ENCODE measurements at regions not wholly inside any gene's neighbourhood (a gene's known extent, or its start where the extent isn't known, plus 50 kb on each side); places are given as distances from the start of the nearest gene placed in this dataset.
A peak's percentile ranks its signal among the peaks of the same experiment; 100 is the strongest.

DNA sequence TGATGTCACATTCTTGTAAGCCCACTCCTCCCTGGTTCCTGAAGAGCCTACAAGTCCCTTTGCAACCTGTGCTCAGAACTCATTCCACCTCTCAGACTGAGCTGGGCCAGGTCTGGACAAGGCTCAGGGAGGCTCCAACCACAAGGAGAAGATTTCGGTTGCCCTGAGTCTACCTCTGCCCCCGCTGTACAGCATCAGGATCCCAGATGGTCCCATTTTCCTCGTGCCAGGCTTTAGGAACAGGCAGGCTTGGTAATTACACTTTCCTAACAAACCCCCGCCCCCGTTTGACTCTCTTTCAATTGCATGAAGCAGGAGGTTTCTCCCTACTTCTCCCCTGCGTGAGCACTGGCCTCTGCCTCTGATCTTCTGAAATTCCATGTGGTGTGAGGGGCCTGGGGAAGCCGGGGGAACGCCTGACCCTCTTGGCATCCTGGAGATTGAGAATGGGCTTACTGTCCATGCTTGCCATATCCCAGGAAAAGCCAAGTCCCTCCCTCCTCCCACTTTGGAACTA is 86.9 kb upstream of the CTNNA1 start:
- H3K4me1 Mint-ChIP-seq = peaks cover 44 to 60% of the 10 kb centered on the region in 2 donors
- H3K27me3 ChIP-seq (ENCODE audit: control insufficient read depth, insufficient read depth, low read length) = peaks cover 72% of the 10 kb centered on the region
- H3K27ac Mint-ChIP-seq = no peak overlapping the region

DNA sequence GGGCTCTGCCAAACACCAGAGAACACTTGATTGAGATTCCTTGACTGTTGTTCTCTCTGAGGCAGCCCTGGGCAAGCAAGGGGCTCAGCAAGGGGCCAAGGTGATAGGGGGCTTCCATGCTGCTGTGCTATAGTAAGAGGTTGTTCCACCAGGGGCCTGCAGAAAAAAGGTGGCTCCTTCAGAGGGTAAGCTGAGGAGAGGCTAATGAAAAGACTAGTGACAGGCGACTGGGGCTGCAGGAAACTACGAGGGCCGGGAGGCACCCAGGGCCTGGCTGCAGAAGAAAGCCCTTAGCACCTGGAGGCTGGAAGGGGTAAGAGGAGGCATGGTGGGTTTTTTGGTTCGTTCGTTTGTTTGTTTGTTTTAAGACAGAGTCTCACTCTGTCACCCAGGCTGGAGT is 88.0 kb upstream of the CTNNA1 start:
- ATAC-seq (no peak), DNase-seq (no peak)
- peaks cover 73% of the 10 kb centered on the region for H3K27me3 ChIP-seq (ENCODE audit: control insufficient read depth, insufficient read depth, low read length)
- intact Hi-C loops (cut with micrococcal nuclease) = no loop called here
- no peaks in the 10 kb centered on the region for H3K9me3 Mint-ChIP-seq
- peaks cover 3% of the 10 kb centered on the region for H3K9me3 ChIP-seq (ENCODE audit: control insufficient read depth, insufficient read depth, low read length)
- WGBS (ENCODE audit: insufficient coverage) = 95% methylated on average over 5 of the region's 5 CpGs
- H3K27ac Mint-ChIP-seq = no peak overlapping the region
- H3K4me1 Mint-ChIP-seq = peaks cover 44 to 60% of the 10 kb centered on the region in 2 donors
- no peaks in the 10 kb centered on the region for H3K36me3 ChIP-seq (ENCODE audit: control insufficient read depth, insufficient read depth, low read length)
- H3K4me3 ChIP-seq (ENCODE audit: low read length) = no peak overlapping the region
- TF ChIP-seq, protein P1, sequence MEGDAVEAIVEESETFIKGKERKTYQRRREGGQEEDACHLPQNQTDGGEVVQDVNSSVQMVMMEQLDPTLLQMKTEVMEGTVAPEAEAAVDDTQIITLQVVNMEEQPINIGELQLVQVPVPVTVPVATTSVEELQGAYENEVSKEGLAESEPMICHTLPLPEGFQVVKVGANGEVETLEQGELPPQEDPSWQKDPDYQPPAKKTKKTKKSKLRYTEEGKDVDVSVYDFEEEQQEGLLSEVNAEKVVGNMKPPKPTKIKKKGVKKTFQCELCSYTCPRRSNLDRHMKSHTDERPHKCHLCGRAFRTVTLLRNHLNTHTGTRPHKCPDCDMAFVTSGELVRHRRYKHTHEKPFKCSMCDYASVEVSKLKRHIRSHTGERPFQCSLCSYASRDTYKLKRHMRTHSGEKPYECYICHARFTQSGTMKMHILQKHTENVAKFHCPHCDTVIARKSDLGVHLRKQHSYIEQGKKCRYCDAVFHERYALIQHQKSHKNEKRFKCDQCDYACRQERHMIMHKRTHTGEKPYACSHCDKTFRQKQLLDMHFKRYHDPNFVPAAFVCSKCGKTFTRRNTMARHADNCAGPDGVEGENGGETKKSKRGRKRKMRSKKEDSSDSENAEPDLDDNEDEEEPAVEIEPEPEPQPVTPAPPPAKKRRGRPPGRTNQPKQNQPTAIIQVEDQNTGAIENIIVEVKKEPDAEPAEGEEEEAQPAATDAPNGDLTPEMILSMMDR (IDR thresholded peaks at IDR 0.05) = no peak
- peaks cover 40% of the 10 kb centered on the region for H3K4me1 ChIP-seq (ENCODE audit: control insufficient read depth, insufficient read depth, low read length)
- no peak overlapping the region for H3K4me3 Mint-ChIP-seq
- H3K27ac ChIP-seq (ENCODE audit: low read length) = no peak overlapping the region
- peaks cover 83 to 95% of the 10 kb centered on the region in 2 donors for H3K27me3 Mint-ChIP-seq (ENCODE audit: low read depth in 2 of 2)
- no peaks in the 10 kb centered on the region for H3K36me3 Mint-ChIP-seq

More for the DNA sequence above, 86.9 kb upstream of the CTNNA1 start:
- peaks cover 79 to 85% of the 10 kb centered on the region in 2 donors for H3K27me3 Mint-ChIP-seq (ENCODE audit: low read depth in 2 of 2)
- no peaks in the 10 kb centered on the region for H3K9me3 Mint-ChIP-seq
- 96% methylated on average over 8 of the region's 8 CpGs for WGBS (ENCODE audit: insufficient coverage)
- intact Hi-C loops (cut with micrococcal nuclease) = no loop called here
- H3K9me3 ChIP-seq (ENCODE audit: control insufficient read depth, insufficient read depth, low read length) = peaks cover 3% of the 10 kb centered on the region
- H3K36me3 ChIP-seq (ENCODE audit: control insufficient read depth, insufficient read depth, low read length) = no peaks in the 10 kb centered on the region
- DNase-seq = no peak
- no peak for ATAC-seq
- H3K4me3 Mint-ChIP-seq = no peak overlapping the region
- TF ChIP-seq, protein P1 (IDR thresholded peaks at IDR 0.05) = no peak
- no peak overlapping the region for H3K4me3 ChIP-seq (ENCODE audit: low read length)
- H3K27ac ChIP-seq (ENCODE audit: low read length) = no peak overlapping the region
- H3K4me1 ChIP-seq (ENCODE audit: control insufficient read depth, insufficient read depth, low read length) = peaks cover 40% of the 10 kb centered on the region
- H3K36me3 Mint-ChIP-seq = no peaks in the 10 kb centered on the region

DNA sequence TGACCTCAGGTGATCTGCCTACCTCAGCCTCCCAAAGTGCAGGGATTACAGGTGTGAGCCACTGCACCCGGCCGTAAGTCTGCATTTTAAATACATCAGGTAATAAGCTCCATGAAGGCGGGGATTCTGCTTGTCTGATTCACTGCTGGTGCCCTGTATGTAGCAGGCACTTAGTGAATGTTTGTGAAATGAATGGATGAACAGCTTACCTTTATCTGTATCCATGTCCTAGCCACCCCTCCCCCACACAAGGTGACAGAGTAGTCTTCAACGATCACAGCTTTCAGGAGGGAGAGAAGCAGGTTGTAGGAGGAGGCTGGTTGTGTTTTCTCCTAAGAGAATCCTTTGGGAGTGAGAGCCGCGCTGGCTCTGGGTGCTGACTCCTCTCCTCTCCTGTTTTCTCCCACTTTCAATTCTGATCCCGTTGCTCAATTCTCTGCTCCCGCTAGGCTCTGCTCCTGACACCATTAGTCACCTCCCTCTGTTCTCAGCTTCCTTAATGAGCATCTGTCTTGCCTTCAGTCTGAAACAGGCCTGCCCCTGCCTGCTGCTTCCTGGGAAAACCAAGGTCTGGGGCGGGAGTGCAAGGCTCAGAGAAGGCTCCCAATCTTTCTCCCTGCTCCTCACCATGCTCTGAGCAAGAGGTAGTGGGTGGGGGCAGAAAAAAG is 88.8 kb upstream of the CTNNA1 start:
- no peak for ATAC-seq
- H3K27ac Mint-ChIP-seq = no peak overlapping the region
- TF ChIP-seq, protein P1 (IDR thresholded peaks at IDR 0.05) = no peak
- H3K27me3 ChIP-seq (ENCODE audit: control insufficient read depth, insufficient read depth, low read length) = peaks cover 66% of the 10 kb centered on the region
- DNase-seq = no peak
- no peak overlapping the region for H3K4me3 ChIP-seq (ENCODE audit: low read length)
- H3K9me3 Mint-ChIP-seq = no peaks in the 10 kb centered on the region
- no peaks in the 10 kb centered on the region for H3K36me3 ChIP-seq (ENCODE audit: control insufficient read depth, insufficient read depth, low read length)
- peaks cover 39 to 54% of the 10 kb centered on the region in 2 donors for H3K4me1 Mint-ChIP-seq
- H3K4me1 ChIP-seq (ENCODE audit: control insufficient read depth, insufficient read depth, low read length) = peaks cover 34% of the 10 kb centered on the region
- no peaks in the 10 kb centered on the region for H3K36me3 Mint-ChIP-seq
- H3K27me3 Mint-ChIP-seq (ENCODE audit: low read depth in 2 of 2) = peaks cover 82 to 96% of the 10 kb centered on the region in 2 donors
- intact Hi-C loops (cut with micrococcal nuclease) = no loop called here
- H3K4me3 Mint-ChIP-seq = no peak overlapping the region
- no peak overlapping the region for H3K27ac ChIP-seq (ENCODE audit: low read length)
- WGBS (ENCODE audit: insufficient coverage) = 91% methylated on average over 7 of the region's 9 CpGs
- H3K9me3 ChIP-seq (ENCODE audit: control insufficient read depth, insufficient read depth, low read length) = peaks cover 3% of the 10 kb centered on the region

DNA sequence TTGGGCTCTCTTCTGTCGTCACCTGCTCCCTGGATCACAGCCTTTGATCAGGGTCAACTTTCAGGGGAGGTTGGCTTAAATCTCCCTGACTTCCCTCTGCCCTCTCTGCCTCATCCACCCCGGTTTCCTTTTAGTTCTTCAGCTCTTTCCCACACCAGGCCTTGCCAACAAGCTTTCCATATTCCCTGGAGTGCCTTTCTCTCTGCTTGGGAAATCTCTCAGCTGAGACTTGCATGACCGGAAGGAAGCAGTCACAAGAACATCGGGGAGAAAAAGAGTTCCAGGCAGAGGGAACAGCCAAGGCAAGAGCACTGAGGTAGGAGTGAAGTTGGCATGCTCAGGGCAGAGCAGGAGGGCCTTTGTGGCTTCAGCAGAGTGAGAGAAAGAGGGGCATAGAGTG is 88.4 kb upstream of the HSPA9 start:
- DNase-seq = no peak
- Histone ChIP-seq H3K36me3 (ENCODE audit: control insufficient read depth, insufficient read depth, low read length) (no peaks in the 10 kb centered on the region), H3K27me3 (ENCODE audit: control insufficient read depth, insufficient read depth, low read length) (peaks cover 70% of the 10 kb centered on the region), H3K9me3 (ENCODE audit: control insufficient read depth, insufficient read depth, low read length) (peaks cover 3% of the 10 kb centered on the region), H3K4me1 (ENCODE audit: control insufficient read depth, insufficient read depth, low read length) (peaks cover 25% of the 10 kb centered on the region), H3K4me3 (ENCODE audit: low read length) (no peak overlapping the region), H3K27ac (ENCODE audit: low read length) (no peak overlapping the region)
- Mint-ChIP-seq H3K4me1 (peaks cover 31 to 45% of the 10 kb centered on the region in 2 donors), H3K9me3 (no peaks in the 10 kb centered on the region), H3K27ac (no peak overlapping the region), H3K27me3 (ENCODE audit: low read depth in 2 of 2) (peaks cover 78 to 93% of the 10 kb centered on the region in 2 donors), H3K36me3 (no peaks in the 10 kb centered on the region), H3K4me3 (peak overlapping the region; percentile 30)
- TF ChIP-seq, protein P1 (IDR thresholded peaks at IDR 0.05) = no peak
- 68% methylated on average over 4 of the region's 4 CpGs for WGBS (ENCODE audit: insufficient coverage)
- no peak for ATAC-seq
- intact Hi-C loops (cut with micrococcal nuclease) = no loop called here
